ENCODE measurements at regions not wholly inside any gene's neighbourhood (a gene's known extent, or its start where the extent isn't known, plus 50 kb on each side); places are given as distances from the start of the nearest gene placed in this dataset.
A peak's percentile ranks its signal among the peaks of the same experiment; 100 is the strongest.

DNA sequence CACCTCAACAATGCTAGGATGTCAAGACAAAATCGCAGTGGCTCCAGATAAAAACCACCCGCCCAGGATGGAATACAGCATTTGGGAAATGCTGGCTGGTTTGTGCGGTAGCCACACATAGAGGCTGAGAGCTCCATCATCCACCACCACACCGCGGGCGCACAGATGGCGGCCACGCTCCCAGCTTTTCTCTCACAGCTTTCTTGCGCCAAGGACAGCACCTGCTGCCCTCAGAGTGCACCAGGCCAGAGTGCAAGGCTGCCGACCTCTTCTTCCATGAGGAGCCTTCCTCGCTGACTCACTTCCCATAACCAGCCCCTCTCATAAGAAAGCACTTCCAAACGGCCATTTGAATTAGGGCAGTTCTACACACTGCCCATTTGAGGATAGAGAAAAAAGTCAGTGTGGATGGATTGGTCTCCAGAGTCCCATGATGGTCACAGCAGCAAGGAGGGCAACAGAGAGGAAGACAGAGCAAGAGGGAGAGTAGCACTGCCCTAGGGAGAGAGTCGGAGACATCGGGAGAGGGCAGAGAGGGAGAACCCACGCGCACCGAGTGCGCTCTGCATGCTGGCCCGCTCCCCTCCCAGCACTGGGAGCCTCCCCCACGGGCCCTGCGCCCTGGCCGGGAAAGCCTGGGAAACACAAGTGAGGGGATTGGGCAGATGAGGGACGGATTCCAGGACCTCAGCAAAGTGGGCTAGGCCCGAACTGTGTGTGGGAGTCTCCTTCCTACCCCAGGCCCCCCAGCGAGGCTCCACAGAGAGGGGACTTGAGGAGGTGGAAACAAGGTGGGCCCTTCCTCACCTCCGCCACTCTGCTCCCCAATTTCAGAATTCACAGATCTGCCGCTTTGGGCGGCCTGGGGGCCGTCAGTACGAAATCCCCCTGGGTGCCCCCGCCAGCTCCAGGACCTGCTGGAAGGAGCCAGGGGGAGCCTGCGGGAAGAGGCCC lies 156.9 kb downstream of the USP12 start:
- TF ChIP-seq GATA1 (IDR thresholded peaks at IDR 0.05; ENCODE audit: low read depth, low read length) (no peak), POLR2A (IDR thresholded peaks at IDR 0.05; ENCODE audit: low read length) (no peak)
- DNase-seq, result no peak

DNA sequence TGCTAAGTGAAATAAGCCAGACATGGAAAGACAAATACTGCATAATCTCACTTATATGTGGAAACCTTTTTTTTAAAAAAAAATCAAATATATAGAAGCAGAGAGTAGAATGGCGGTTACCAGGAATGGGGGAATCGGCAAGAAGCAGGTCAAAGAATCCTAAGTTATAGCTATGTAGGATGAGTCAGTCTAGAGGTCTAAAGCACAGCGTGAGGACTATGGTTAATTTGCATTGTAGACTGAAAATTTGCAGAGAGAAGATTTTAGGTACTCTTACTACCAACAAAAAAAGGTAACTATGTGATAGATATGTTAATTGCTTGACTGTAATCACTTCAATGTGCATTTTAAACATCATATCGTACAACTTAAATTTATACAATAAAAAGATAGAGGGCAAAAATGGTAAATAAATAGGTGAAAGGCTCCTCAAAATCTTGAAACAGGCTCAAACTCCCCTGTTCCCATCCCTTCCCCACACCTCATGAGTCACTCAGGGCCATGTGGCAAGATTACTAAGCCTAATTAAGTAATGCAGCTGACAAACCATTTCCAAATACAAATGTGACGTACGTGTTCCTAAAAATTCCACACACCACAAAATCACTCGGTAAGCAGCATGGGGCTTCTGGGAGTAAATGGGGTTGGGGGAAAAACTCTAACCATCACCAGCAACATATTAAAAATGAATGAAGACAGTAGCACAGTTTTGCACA lies 159.0 kb downstream of the USP12 start:
- TF ChIP-seq POLR2A (IDR thresholded peaks at IDR 0.05; ENCODE audit: low read length) (no peak), GATA1 (IDR thresholded peaks at IDR 0.05; ENCODE audit: low read depth, low read length) (no peak)
- peak in 1 of 2 experiments; percentile 22 for DNase-seq

DNA sequence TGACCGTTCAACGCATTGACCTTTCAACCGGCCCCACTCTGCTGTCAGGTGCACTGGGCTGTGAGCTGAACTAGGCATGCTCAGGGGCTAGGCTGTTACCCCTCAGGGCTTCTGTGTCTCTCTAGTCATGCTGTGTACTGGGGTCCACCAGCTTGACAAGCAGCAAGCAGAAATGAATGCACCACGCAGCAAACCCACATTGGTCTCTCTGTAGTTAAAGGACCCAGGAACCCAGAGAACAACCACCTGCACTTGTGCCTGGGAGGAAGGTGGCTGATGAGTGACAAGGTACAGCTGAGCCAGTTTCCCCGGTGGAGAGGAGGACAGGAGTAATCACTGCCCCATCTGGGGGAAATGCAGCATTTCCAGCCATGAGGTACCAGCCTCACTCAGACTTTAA lies 159.9 kb downstream of the USP12 start:
- TF ChIP-seq POLR2A (IDR thresholded peaks at IDR 0.05; ENCODE audit: low read length) (no peak), GATA1 (IDR thresholded peaks at IDR 0.05; ENCODE audit: low read depth, low read length) (no peak)
- no peak for DNase-seq

DNA sequence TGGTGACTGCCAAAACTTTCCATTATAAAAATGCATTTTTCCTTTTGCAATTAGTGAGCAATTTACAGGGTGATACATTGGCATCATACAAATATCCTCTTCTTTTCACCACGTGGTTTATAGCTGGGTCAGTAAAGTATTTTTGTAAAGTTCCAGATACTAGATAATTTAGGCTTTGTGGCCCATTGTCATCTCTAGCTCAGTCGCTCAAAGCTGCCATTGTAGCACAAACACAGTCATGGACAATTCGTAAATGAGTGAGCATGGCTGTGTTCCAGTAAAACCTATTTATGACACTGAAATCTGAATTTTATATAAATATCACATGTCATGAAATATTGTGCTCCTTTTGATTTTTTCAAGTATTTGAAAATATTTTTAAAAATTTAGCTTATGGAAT lies 162.9 kb downstream of the USP12 start:
- no peak for TF ChIP-seq GATA1 (IDR thresholded peaks at IDR 0.05; ENCODE audit: low read depth, low read length)
- DNase-seq, result no peak

DNA sequence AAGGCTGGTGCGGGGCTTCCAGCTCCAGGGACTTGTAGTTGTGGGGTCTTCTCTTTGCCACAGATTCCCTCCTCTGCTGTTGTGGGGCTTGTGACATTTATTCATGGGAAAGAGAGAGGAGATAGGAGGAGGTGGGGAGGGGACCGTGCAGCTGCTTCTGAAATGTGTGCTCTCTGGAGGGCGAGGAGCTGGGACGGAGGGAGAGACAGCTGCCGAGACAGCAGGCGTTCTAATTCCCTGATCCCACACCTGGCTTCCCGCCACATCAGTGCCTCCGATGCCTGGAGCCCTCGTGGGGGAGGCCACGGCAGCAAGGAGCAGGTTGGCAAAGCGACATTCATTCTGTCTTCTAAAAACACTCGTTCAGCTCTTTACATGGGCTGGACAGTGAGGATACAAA lies 164.4 kb downstream of the USP12 start:
- DNase-seq, result no peak
- TF ChIP-seq POLR2A (IDR thresholded peaks at IDR 0.05; ENCODE audit: low read length), result no peak
- TF ChIP-seq GATA1 (IDR thresholded peaks at IDR 0.05; ENCODE audit: low read depth, low read length), result no peak

DNA sequence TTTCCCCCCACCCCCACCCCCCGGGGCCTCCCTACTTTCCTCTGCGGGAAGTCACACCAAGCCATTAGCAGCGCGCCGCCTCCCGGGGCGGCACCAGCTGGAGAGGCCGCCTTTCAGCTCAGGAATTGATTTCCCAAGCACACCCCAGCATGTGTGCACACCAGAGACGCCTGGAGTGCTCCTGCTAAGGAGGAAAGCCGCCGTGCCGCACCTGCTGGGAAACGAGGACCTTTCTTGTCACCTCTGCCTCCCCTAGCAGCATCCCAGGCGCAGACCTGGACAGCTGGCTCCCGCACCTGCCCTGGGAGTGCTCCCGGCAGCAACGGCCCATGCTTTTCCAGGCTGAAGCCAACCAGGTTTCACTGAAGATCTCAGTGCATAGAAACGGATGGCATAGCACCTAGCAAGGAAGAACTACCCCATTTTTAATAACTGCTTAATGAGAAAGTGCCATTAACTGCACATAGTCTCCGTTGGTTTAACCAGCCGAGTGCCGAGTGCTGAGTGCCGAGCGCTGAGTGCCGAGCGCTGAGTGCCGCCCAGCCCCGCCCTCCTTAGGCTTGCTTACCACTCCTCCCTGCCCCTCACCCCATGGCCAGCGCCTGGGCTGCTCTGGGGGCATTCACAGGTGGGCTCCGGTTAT lies 165.0 kb downstream of the USP12 start:
- TF ChIP-seq GATA1 (IDR thresholded peaks at IDR 0.05; ENCODE audit: low read depth, low read length) (no peak), POLR2A (IDR thresholded peaks at IDR 0.05; ENCODE audit: low read length) (no peak)
- peak; percentile 52 to 58 for DNase-seq

DNA sequence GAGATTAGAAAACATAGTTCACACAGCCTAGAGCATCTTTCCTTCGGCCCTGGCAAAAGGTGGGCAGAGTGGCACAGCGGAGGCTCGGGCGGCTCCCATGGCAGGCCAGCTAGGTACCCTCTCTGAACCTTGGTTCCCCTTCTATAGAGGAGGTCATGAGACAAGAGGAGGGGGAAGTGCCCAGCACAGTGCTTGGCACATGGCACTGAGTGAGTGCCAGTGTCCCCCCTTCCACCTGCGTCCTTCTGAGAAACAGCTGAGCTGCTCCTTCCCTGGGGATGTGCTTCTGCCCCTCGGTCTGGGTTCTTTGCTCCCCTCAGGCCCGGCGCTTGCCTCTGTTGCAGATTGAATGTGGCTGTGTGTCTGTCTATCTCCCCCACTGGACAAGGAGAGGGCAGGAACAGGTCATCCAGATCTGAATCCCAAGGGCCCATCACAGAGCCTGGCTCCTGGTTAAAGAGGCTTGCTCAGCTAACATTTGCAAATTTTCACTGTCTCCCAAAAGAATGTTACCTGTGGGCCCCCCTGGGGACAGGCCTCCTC lies 165.6 kb downstream of the USP12 start:
- no peak for TF ChIP-seq POLR2A (IDR thresholded peaks at IDR 0.05; ENCODE audit: low read length)
- TF ChIP-seq GATA1 (IDR thresholded peaks at IDR 0.05; ENCODE audit: low read depth, low read length), result no peak
- no peak for DNase-seq

DNA sequence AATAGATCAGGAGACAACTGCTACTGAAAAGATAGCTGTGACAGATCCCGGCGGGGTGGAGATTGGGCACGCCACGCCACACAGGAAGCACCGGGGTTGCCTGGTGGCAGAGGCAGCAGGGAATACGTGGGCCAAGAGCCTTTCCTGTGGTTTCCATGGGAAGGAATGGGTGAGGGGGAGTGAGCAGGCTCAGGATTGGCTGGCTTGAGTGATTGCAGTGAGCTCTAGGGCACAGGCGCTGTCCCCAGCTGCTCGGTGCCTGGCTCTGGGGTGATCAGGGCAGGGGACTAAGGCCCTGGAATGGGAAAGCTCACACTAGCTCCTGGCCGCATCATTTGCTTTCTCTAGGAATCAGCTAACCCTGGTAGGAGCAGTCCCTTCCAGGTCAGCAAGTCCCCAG lies 166.1 kb downstream of the USP12 start:
- no peak for DNase-seq
- TF ChIP-seq GATA1 (IDR thresholded peaks at IDR 0.05; ENCODE audit: low read depth, low read length) (no peak), POLR2A (IDR thresholded peaks at IDR 0.05; ENCODE audit: low read length) (no peak)

DNA sequence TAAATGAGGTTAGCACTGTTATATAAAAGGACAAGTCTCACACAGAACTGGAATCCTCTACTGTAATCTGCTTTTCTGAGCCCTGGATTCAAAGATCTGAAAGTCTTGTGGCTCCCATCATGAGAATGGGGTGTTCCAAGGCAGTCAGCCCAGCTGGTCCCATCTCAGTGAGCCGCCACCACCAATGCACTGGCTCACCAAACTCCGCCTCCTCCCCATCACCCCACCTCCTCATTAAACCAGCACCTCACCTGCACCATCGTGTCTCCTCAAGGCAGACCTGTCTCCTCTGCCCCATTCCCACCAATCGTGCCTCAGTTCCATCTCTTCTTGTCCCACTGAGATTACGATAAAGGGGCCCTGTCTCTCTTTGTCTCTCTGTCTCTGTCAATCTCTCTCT lies 166.7 kb downstream of the USP12 start:
- no peak for DNase-seq
- TF ChIP-seq GATA1 (IDR thresholded peaks at IDR 0.05; ENCODE audit: low read depth, low read length) (no peak), POLR2A (IDR thresholded peaks at IDR 0.05; ENCODE audit: low read length) (no peak)

DNA sequence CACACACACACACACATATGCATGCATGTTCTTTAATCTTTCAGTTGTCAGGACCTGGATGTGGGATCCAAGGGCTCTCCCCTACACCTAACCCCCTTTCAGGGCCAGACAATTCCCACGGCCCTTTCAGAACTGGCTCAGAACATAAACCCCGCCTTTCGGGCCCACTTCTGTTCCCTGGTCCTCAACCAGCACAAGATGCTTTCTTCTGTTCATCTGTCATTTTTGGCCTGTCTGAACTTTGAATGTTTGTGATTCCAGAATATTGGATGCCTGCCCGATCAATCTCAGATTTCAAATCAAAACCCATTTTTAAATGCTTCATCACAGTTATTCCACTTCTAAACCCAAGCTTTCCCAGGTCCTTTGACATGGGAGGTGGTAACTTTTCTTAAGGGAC lies 167.3 kb downstream of the USP12 start:
- no peak for DNase-seq
- TF ChIP-seq POLR2A (IDR thresholded peaks at IDR 0.05; ENCODE audit: low read length) (no peak), GATA1 (IDR thresholded peaks at IDR 0.05; ENCODE audit: low read depth, low read length) (no peak)

DNA sequence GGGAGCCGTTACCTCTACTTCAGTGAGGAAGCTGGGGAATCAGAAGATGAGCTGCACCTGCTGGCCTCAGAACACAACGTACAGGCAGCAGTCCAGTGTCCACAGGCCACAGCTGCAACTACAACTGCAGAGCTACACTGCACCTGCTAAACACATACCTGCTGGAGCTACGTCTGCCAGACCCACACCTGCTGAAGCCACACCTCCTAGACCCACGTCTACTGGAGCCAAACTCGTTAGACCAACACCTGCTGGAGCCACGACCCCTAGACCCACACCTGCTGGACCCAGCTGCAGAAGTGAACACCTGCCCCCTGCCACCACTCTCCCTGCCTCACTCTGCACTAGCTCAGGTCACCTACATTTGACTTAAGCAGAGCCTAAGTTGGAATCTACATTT lies 169.9 kb downstream of the USP12 start:
- no peak for TF ChIP-seq POLR2A (IDR thresholded peaks at IDR 0.05; ENCODE audit: low read length)
- no peak for TF ChIP-seq GATA1 (IDR thresholded peaks at IDR 0.05; ENCODE audit: low read depth, low read length)
- no peak for DNase-seq

DNA sequence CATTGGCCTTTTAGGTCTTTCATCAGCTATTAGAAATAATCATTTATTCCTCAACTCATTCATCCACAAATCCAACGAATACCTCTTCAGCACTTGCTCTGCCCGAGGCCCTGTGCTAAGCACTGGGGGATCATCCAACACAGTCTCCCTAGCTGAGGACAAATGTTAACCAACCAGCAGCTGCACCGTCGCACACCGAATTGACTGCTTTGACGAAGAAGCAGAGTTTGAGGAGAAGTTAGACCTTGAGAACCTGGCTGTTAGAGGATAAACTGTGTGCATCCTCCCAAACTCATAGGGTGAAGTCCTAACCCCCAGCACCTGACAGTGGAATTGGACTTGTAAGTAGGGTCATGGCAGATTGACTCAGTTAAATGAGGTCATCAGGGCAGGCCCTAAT lies 170.9 kb downstream of the USP12 start:
- no peak for TF ChIP-seq POLR2A (IDR thresholded peaks at IDR 0.05; ENCODE audit: low read length)
- no peak for TF ChIP-seq GATA1 (IDR thresholded peaks at IDR 0.05; ENCODE audit: low read depth, low read length)
- no peak for DNase-seq

DNA sequence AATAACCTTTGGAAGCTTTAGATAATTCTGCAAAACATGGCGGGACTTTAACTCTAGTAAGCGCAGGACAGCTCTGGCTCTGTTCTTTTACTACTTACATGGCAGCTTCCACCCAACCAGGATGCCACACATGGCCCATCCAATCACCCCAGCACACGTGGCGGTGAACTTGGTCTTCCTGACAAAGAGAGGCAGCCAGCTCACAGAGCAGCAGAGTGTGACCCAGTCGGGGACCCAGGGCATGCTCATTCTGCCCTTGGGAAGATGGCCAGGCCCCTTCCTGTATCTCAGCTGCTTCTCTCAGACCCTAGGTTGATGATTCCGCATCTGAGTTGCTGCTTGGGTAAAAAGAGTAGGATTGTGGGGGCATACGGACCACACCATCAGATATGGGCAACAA lies 172.1 kb downstream of the USP12 start:
- no peak for DNase-seq
- TF ChIP-seq POLR2A (IDR thresholded peaks at IDR 0.05; ENCODE audit: low read length), result no peak
- no peak for TF ChIP-seq GATA1 (IDR thresholded peaks at IDR 0.05; ENCODE audit: low read depth, low read length)

DNA sequence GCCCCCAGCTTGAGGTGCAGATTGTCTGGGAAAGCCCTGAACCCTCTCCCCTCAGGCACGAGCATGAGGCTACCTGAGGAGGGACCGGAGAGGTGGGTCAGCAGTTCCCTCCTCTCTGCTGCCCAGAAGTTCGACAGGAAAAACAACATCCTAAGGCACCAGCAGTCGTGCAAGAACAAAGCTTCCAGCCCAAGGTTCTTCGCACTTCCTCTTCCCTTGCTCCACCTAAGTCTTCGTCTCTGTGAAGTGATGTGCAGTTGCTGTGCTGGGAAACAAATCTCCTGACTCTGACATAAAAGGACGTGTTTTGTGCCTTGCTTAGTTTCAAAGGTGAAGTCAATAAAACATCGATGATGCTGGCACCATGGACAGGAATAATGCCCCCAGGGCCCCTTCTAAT lies 173.3 kb downstream of the USP12 start:
- TF ChIP-seq GATA1 (IDR thresholded peaks at IDR 0.05; ENCODE audit: low read depth, low read length) (no peak), POLR2A (IDR thresholded peaks at IDR 0.05; ENCODE audit: low read length) (no peak)
- DNase-seq, result no peak

Data from erythroblast (primary cell).